Right atrium auricular region (tissue), 2 donors: ENCODE measurements at regions not wholly inside any gene's neighbourhood (a gene's known extent, or its start where the extent isn't known, plus 50 kb on each side); places are given as distances from the start of the nearest gene placed in this dataset.

Experiments
- DNase-seq: peaks from one replicate; pipeline ENCODE4 v3.0.0-alpha.2; 2019; ENCODE audit warnings: low spot score
- H3K27ac ChIP-seq, 2 donors: fragments of 200-600 bp; sonication (generic); 1 replicate in 1 of 2; 2 replicates in 1 of 2; pipeline ENCODE4 v1.5.1; 2016 to 2019
- H3K27me3 ChIP-seq, 2 donors: fragments of 200-600 bp; sonication (generic); one replicate each; pipeline versions ENCODE4 v1.5.1 to v1.6.0; 2017 to 2019
- H3K36me3 ChIP-seq: fragments of 200-600 bp; sonication (generic); one replicate; pipeline ENCODE4 v1.5.1; 2016
- H3K4me1 ChIP-seq, 2 donors: fragments of 200-600 bp; sonication (generic); one replicate each; pipeline versions ENCODE4 v1.5.1 to v1.6.0; 2017 to 2019
- H3K4me3 ChIP-seq, 2 donors: fragments of 200-600 bp; sonication (generic); 1 replicate in 1 of 2; 2 replicates in 1 of 2; pipeline ENCODE4 v1.5.1; 2017 to 2019; ENCODE audit warnings: mild to moderate bottlenecking in 1 of 2, moderate library complexity in 1 of 2
- H3K9me3 ChIP-seq, 2 donors: fragments of 200-600 bp; sonication (generic); one replicate each; pipeline ENCODE4 v1.5.1; 2019
- CTCF ChIP-seq, 2 donors: fragments of 200-600 bp; sonication (generic); IDR thresholded peaks; one replicate each; pipeline ENCODE4 v1.5.1; 2019; ENCODE audit warnings: antibody characterized with exemption in 2 of 2

GRCh38 chr16:50857881-50858280 lies 116.0 kb downstream of the CYLD start:
- TF ChIP-seq CTCF (IDR thresholded peaks at IDR 0.05) = no peak
- H3K27me3 ChIP-seq = no peaks in the 10 kb centered on the region
- DNase-seq = no peak
- H3K4me1 ChIP-seq = no peaks in the 10 kb centered on the region
- no peaks in the 10 kb centered on the region for H3K9me3 ChIP-seq
- H3K27ac ChIP-seq = no peak overlapping the region
- H3K36me3 ChIP-seq = no peaks in the 10 kb centered on the region
- no peak overlapping the region for H3K4me3 ChIP-seq

GRCh38 chr16:50856991-50857390 lies 115.1 kb downstream of the CYLD start:
- TF ChIP-seq CTCF (IDR thresholded peaks at IDR 0.05) = no peak
- peak; percentile 21 for DNase-seq
- no peaks in the 10 kb centered on the region for H3K27me3 ChIP-seq

GRCh38 chr16:50853329-50853728 lies 111.4 kb downstream of the CYLD start:
- no peak overlapping the region for H3K4me3 ChIP-seq
- H3K27ac ChIP-seq = no peak overlapping the region
- H3K4me1 ChIP-seq = no peaks in the 10 kb centered on the region
- DNase-seq = peak; percentile 42
- no peaks in the 10 kb centered on the region for H3K27me3 ChIP-seq
- no peak for TF ChIP-seq CTCF (IDR thresholded peaks at IDR 0.05)
- no peaks in the 10 kb centered on the region for H3K9me3 ChIP-seq
- H3K36me3 ChIP-seq = no peaks in the 10 kb centered on the region

More at GRCh38 chr16:50856991-50857390, 115.1 kb downstream of the CYLD start:
- Histone ChIP-seq H3K9me3 (no peaks in the 10 kb centered on the region), H3K27ac (no peak overlapping the region), H3K36me3 (no peaks in the 10 kb centered on the region), H3K4me1 (no peaks in the 10 kb centered on the region), H3K4me3 (no peak overlapping the region)
